ENCODE measurements at regions not wholly inside any gene's neighbourhood (a gene's known extent, or its start where the extent isn't known, plus 50 kb on each side); places are given as distances from the start of the nearest gene placed in this dataset.
"Not testable (repeated sequence)": the region's sequence is repeated elsewhere in the genome, so short reads cannot be mapped to it uniquely, and the experiment has no call there.

DNA sequence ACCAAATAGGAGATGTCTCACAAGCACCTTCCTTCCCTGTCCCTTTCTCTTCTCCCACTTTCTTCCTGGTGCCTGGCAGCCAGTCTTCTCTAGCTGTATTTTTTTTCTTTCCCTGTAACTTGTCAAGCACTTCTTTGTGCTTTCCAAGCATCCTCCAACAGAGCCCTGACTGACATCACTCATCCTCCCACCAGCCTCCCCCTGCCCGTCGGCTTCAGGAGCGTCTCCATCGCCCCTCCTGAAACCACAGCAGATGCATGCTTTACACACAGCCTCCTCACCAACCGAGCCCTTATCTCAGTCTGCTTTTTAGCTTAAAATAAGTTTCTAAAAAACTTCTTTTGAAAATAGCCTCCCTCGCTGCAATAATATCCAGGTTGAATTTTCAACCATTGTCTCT, 268.7 kb upstream of the CDH5 start:
- no peak for DNase-seq (ENCODE audit: low spot score)

DNA sequence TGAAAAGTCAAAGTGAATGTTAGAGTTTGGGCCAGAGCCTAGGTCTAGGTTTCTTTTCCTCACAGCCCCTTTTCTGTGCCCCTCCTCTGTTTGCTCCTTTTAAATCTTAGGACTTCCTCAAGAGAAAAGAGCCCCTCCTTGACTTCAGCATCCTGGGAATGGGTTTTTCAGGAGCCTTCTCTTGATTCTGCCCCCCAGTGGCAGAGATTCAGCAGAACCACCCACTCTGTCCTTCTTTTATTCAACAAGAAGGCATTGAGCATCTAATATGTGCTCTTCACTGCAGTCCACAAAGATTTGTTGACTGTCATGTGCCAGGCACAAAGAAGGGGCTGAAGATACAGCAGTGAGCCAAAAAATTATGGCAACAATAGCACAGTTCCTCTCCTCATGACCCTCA, 270.8 kb upstream of the CDH5 start:
- DNase-seq (ENCODE audit: low spot score), result peak; percentile 47

DNA sequence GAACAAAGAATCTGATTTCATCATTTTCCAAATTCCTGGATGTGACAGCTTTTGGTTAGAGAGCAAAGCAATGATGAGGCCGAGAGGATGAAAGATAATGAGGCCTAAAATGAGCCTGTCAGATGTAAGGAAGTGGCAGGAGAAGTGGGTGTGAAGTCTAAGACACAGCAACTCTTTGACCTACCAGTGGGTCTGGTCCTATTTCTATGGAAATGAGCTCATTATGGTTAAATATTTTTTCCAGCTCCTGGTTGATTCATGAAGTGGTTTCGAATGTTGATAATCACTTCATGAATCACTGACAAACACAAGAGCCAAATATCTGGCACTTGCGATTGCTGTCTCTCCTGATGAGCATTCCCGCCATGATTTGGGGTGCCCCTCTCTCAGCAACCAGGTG, 273.3 kb upstream of the CDH5 start:
- DNase-seq (ENCODE audit: low spot score), result no peak

DNA sequence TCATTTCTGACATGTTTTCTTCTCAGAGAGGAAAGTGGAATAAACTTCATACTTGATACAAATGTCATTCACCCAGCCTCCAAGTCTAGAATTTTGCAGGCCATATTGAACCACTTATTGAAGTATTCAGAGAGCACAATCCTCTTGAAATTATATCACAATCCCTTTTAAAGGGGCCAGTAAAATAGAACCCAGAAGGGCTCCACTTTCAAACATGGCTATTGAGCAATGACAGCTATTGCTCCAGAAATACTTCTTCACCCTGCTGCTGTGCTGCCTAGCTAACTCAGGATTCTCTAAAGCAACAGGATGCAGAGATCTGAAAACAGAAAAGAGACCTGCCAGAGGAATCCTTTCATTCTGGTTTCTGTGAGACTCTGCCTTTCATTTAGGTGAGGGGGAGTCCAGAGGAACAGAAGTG, 275.0 kb upstream of the CDH5 start:
- no peak for DNase-seq (ENCODE audit: low spot score)

DNA sequence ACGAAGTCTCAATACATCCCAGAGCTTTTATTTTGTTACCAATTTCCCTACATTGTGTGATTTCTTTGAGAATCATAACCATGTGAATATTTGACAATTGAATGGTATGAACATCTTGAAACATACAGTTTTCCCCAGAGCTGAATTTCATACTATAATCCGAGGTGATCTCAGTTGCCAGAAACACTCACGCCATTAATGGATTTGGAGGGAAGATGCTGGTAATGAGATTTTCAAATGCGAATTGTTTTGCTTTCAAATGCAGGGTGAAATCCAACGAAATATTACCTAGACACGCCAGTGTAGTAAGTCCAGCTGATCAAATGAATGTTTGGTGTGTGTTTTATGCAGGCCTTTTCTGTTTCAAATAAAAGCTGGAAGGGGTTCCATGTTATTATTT, 277.8 kb upstream of the CDH5 start:
- no peak for DNase-seq (ENCODE audit: low spot score)

DNA sequence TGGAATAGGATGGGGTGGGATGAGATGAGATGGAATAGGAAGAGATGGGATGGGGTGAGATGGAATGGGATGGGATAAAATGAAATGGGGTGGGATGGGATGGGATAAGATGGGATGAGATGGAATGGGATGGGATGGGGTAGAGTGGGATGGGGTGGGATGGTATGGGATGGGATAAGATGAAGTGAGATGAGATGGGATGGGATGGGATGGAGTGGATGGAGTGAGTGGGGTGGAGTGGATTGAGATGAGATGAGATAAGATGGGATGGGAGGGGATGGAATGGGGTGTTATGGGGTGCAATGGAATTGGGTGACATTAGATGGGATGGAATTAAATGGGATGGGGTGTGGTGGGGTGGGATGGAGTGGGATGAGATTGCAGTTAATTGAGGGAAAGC, 279.2 kb upstream of the CDH5 start:
- DNase-seq (ENCODE audit: low spot score), result no peak

DNA sequence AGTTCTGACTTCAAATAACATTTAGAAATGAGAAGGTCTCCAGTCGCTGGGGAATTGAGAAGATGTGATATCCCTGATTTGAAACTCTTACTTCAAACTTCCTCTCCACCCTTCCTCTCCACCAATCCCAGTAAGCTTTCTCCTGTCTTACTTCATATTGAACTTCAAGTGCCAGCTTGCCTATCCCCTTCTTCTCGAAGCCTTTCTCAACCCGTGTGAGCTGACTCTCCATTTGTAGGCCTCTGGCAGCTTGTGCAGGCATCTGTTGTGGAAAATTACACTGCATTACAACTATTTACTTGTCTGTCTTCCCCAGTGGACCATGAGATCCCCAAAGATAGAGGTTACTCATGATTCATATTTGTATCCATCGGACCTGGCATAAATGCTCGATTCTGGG, 280.8 kb upstream of the CDH5 start:
- no peak for DNase-seq (ENCODE audit: low spot score)

DNA sequence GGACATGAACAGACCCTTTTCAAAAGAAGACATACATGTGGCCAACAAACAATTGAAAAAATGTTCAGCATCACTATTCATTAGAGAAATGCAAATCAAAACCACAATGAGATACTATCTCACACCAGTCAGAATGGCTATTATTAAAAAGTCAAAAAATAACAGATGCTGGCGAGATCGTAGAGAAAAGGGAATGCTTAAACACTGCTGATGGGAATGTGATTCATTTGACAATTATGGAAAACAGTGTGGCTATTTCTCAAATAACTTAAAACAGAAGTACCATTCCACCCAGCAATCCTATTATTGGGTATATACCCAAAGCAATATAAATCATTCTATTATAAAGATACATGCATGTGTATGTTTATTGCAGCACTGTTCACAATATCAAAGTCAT, 281.8 kb upstream of the CDH5 start:
- DNase-seq (ENCODE audit: low spot score), result not testable (repeated sequence)

DNA sequence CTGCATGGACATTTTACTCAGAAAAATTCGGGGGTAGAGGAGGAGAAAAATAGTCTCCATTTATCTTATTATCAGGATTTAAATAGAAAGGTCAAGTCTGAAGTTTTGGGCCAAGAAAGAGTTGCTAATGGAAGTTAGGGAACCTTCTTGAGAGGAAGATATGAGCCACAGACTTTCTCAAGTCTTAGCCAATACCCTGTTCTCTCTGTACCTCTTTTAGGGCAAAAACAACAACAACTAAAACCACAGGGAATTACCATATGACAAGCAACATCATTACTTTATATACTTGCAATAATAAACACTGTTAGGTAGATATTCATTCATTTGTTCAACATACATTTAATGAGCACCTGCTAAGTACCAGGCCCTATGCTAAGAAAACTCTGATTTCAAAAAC, 282.2 kb upstream of the CDH5 start:
- DNase-seq (ENCODE audit: low spot score), result no peak

DNA sequence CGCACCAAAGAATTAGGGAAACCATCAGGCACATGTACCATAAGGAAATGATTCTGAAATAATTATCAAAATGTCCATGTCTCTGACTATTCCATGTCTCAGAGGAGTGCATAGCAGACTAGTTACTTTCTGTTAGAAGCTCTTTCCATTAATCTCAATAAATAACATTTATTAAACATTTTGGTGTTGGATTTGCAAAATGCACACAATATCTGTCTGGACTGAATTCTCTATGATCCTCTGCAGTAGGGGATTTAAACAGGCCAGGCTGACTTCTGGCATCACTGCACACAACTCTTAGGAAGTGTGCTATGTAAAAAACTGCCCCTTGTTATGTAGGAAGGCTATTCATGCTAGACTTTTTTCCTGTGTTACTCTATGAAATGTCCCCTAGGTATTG, 283.3 kb upstream of the CDH5 start:
- DNase-seq (ENCODE audit: low spot score), result no peak

DNA sequence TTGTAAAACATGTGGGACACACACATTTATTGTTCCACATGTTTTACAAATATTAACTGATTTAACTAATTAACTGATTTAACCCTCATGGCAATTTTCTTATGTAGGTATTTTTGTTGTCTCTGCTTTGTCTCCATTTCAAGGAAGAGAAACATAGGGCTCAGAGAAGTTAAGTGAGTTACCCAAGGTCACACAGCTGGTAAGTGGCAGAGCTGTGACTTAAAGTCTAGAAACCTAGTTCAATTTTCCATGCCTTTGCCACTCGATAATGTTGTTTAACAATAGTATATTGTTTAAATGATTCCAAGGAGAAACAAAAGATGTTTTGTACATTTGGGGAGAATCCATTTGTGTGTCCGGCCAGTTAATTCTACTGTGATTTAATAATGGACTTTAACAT, 284.1 kb upstream of the CDH5 start:
- DNase-seq (ENCODE audit: low spot score), result no peak

DNA sequence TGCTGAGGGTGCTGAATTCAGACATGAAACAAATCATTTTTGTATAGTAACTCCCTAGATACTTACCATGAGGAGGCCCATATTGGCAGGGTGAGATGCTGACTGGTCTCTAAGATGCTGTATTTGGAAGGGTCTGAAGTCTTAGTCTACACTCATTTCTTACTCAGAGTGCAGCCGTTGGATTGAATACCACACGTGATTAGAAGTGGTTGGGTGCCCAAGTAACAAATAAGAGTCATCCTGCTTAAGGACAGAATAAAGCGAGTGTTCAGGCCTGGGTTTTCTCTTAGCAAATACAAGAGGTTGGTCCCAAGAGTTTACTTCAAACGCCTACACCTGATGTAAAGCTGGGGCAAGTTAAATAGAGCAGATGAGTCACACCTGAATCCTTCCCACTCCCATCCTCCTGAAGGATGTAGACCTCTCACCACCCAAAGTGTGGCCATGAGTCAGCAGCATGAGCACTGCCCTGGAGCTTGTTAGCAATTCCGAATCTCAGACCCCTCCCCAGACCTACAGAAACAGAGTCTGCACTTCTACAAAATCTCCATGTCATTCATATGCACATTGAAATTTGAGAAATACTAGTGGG, 284.6 kb upstream of the CDH5 start:
- peak; percentile 46 for DNase-seq (ENCODE audit: low spot score)

DNA sequence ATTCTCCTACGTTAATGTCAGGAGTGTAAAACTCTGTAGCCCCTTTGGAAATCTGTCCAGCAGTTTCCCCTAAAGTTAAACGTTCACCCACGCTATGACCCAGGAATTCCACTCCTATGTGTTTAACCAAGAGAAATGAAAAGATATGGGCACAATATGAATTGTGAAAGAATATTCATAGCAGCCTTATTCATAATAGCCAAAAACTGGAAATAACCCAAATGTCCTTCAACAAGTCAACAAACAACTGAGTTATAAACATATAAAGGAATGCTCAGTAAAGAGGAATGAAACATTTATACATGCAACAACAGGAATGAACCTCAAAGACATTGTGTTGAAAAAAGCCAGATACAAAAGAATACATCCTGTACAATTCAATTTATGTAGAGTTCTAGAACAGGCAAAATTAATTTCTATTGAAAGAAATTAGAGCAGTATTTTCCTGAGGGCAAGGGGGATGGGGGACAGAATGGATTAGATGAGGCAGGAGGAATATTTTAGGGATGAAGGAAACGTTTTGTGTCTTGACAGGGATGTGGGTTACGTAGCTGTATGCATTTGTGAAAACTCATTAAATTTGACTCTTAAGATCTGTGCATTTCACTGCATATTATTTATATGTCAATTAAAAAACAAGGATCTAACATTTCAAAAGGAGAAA, 286.7 kb upstream of the CDH5 start:
- DNase-seq (ENCODE audit: low spot score), result no peak

DNA sequence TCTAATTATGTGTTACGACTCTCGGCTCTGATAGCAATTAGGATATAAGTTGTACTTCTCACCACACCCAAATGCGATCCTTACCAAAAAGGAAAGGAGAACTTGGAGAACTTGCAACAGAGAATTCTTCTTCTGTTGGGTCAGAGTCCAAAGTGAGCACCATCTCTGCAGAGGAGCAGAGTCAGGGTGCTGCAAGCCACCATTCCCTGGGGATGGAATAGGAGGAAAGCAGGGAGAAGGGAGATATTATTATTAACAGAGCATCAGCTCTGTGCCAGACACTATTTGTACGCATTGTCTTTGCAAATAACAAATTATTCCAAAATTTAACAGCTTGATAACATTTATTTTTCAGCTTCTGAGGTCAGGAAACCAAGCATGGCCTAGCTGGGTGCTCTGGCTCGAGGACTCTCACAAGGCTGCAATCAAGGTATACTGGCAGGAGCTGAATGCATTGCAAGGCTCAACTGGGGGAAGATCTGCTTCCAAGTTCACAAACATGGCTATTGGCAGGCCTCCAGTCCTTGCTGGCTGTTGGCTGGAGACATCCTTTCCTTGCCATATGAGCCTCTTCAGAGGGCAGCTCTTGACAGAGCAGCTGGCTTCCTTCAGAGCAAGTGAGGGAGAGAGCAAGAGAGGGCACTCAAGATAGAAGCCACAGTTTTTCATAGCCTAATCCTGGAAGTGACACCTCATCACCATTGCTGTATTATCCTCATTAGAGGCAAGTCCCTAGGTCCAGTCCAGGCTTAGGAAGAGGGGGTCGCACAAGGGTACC, 296.2 kb upstream of the CDH5 start:
- no peak for DNase-seq (ENCODE audit: low spot score)

DNA sequence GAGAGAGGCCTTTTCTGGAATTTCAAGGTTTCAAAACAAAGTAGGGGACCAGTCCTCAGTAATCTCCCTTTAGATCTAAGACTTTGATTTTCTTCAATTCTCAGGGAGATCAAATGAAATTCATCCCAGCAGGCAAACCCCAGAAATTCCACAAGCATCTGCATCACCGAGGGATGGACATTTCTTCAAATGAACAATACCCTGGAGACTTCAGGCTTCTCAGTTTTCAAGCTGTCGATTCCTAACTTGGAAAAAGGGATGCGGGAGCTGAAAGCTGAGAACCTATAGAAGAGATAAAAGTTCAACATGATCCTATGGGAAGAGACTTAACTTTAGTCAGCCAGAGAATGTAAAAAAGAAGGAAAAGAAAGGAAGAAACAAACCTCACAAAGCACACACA, 296.9 kb upstream of the CDH5 start:
- no peak for DNase-seq (ENCODE audit: low spot score)

DNA sequence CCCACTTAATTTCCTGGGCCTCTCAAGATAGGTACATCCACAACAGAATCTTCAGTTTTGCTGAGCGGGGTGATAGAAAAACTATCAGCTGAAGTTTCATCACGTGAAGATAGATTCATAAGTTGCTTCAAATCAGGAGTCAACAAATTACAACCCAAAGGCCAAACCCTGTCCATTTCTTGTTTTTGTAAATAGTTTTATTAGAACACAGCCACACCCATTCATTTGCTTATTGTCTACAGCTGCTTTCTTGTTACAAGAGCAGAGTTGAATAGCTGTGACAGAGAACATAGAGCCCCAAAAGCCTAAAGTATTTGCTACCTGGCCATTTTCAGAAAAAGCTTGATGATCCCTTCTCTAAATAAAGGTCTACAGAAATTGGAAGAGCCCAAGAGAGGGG, 300.1 kb upstream of the CDH5 start:
- DNase-seq (ENCODE audit: low spot score), result no peak

DNA sequence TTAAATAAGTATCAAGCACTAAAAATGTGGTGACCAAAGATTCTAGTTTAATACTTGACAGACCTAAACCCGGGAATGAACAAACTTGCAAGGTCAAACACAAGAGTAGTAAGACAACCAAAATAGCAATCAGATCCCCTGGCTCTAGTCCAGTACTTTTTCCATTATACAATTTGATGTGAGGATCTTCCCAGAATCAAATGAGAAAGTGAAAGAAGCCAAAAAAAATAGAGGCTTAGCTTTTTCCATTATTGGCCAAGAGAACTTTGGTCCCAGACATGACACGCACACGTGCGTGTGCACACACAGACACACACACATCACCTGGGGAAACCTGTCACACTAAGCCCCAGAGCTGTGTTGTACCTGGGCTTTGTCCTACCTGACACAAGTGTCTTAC, 300.6 kb upstream of the CDH5 start:
- no peak for DNase-seq (ENCODE audit: low spot score)

DNA sequence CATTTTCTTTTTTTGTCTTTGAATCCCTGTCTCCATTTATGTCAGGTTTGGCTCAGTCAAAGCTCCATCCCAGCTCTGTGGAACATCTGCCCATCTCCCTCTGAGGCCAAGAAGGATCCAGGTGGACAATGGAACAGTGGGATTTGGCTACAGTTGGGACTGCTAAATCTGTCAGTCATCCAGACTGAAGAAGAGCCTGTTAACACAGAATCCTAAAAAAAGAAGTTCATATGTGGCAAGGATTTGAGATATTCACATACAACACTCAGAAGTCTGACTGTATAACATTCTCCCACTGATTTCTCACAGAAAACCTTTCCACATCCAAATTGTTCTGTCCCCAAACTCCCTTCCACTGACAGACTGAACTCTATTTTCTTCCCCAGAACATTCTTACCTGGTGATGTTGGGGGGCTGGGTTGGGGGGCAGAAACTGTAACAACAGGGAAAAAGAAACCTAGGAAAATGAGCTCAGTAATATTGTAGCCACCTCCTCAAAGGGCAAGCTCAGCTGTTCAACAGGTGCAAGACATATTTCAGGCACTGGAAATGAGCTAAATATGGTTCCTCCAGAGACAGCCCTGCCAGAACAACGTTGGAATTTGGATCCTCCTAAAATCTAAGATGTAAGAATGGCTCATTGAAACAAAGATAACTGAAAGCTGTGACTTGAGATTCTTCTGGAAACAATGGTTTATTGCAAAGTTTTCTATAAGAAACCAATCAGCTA, 301.5 kb upstream of the CDH5 start:
- no peak for DNase-seq (ENCODE audit: low spot score)

DNA sequence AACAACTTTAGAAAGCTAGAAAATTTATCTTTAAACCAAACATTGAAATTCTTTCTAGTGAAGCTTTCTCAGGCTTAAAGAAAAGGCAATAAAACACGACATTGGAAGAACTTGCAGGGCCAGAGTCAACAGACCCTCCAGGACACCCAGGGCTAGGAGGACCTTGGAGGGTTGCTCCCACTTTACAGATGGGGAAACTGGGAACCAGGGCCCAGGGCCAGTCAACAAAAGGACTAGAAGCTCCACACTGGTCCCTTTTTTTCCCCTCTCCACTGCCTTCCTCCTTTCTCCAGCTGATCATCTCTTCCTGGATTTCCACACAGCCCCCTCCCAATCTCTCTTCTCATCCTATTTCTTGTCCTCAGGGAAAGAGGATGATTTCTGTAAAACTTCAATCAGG, 307.7 kb upstream of the CDH5 start:
- DNase-seq (ENCODE audit: low spot score), result no peak

DNA sequence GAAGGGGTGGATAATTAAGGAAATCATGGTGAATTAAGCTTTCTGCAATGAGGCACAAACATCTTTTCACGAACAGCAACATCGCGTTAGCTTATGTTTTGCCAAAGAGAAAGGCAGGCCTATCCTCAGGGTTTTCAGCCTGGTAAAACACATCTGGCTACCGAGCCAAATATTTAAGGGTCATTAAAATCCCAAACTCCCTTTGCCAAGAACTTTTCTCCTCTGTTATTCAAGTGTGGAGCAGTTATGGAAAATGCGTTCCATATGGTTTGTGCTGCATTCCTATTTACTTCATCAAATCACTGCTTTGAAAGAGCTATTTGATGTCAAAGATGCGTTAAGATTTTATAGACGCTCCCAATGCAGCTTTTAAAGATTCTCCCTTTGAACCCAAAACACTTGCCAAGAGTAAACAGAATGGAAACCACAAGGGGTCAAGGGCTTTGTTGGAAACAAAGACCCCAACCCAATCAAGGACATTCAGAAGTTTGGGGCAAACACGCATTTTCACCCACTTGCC, 308.3 kb upstream of the CDH5 start:
- no peak for DNase-seq (ENCODE audit: low spot score)

DNA sequence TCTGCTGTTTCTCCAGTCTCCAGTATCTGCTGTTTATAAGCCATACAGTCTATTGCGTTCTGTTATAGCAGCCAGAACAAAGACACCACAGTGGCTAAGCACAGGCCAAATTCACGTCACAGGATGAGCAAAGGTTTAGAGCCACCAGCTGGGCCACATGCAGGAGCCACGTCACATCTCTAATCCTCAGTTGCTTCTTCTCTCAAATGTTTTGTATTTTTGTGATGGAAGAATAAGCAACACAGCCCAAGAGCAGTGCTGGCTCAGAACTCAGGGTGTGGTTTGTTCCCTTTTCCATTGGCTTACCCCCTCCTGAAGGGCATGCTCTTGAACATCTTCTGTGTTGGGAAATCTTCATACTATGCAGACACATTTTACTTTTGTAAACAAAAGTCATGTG, 309.4 kb upstream of the CDH5 start:
- DNase-seq (ENCODE audit: low spot score), result no peak

DNA sequence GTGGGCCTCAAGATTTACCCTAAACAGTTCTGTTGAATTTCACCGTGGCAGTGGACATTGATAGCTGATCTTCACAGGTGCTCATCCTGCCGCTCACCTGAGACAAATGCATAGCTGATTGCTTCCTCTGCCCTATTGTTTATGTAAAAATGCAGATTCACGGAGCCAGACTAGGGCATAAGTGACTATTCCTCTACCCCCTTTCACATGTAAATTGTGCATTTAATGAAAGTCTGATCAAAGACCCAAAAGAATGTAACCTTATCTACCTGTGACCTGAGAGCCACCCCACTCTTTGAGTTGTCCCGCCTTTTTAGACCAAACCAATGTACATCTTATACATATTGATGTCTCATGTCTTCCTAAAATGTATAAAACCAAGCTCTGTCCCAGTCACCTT, 312.4 kb upstream of the CDH5 start:
- DNase-seq (ENCODE audit: low spot score), result no peak

DNA sequence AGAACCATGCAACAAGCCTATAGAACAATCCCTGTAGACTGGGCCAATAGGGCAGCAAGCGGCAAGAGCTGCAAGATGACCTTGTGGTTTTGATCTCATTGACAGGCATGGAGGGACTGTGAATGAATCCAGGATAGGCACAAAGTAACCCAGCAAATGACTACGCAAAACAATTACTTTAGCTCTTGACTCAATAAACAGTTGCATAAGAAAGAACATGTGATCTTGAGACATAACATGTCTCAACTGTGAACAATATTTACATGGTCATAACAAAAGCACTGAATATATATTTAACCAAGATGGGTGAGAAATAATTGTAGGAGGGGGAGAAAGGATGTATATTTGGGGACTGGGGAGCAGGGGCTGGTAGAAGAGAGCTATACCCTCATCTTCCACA, 313.7 kb upstream of the CDH5 start:
- DNase-seq (ENCODE audit: low spot score), result no peak
